NK-92 (cell line): ENCODE measurements at regions not wholly inside any gene's neighbourhood (a gene's known extent, or its start where the extent isn't known, plus 50 kb on each side); places are given as distances from the start of the nearest gene placed in this dataset.
"Not testable (repeated sequence)": the region's sequence is repeated elsewhere in the genome, so short reads cannot be mapped to it uniquely, and the experiment has no call there.

Source experiments
- DNase-seq: peaks from one replicate; lab custom pipeline; 2025; ENCODE audit not compliant: unreplicated experiment; lab: John Stamatoyannopoulos, UW

GRCh38 chr4:152197211-152197610, 338.7 kb downstream of the FBXW7 start:
- no peak for DNase-seq

DNA sequence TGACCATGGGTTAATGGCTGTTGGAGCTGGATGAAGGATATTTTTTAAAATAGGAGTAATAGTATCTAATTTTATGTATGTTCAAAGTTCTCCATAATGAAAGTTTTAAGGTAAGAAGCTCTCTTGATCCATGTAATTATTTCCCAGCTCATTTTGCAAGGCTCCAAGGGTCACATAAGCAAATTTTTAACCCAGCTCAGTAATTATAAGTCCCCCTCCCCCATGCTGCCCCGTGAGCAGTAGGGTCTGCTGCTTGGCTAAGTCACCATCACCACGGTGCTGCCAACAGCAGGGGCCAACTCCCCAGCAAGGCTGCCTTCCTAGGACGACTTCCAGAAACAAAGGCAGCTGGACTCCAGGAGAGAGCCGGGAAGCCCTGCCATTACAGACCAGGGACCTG, 340.0 kb downstream of the FBXW7 start:
- no peak for DNase-seq

DNA sequence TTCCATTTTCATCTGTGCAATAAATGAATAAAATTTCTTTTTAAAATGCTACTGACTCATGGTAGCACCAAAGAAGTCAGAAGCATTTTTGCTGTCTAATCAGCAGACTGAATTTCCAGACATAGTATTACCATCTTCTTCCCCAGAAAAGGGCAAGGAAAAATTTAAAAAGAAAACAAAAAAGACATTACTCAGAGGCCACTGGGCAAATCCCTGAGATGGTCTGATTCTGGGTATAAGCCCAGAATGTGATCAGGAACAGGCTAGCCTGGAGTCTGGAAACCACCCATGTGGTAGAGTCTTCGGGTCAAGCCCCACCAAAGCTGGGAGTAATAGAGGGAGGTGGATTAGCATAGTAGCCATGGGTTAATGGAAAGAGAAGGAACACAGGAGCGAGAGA, 342.8 kb downstream of the FBXW7 start:
- no peak for DNase-seq

DNA sequence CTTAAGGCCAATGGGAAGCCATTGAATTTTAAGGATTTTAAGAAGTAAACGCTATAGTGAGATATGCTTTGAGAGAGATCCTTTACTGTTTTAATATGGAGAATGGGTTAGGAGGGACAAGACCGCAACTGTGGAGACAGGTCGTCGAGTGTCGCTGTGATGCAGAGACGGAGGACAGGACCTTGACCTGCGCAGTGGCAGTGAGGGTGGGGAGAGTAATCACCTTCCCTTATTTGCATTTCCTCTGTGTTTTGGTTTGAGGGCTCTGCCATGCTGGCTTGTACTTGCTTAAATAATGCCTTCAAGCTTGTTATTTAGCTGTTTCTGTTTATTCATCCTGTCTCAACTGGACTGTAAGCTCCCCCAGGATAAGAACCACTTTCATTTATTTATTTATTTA, 345.0 kb downstream of the FBXW7 start:
- DNase-seq, result no peak

GRCh38 chr4:152189451-152190179, 346.3 kb downstream of the FBXW7 start:
- DNase-seq, result no peak

DNA sequence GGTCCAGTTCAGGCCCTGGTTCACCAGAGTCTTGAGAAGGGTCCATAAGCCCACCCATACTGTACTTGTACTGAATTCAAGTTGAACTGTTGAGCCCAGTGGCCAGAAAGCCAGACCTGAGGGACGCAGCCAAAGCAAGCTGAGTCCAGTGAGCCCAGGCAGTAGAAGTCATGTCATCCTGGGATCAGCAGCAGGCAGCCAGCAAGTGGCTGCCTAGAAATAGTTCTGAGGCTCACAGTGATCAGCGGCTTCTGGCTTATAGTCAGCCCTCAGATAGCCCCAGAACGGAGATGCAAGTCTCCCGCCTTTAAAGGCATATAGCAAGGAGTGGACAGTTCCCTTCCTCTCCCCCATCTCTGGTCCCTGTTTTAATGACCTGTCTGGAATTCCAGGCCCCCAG, 347.1 kb downstream of the FBXW7 start:
- DNase-seq, result no peak

- DNase-seq, result no peak
These were observed 348.2 kb downstream of the FBXW7 start for GRCh38 chr4:152187693-152188092.

- no peak for DNase-seq
These were observed 349.9 kb downstream of the FBXW7 start for GRCh38 chr4:152185786-152186550.

GRCh38 chr4:152181150-152181549, 354.7 kb downstream of the FBXW7 start:
- no peak for DNase-seq

- DNase-seq, result no peak
These were observed 355.5 kb downstream of the FBXW7 start for GRCh38 chr4:152180369-152180768.

GRCh38 chr4:152177538-152177937, 358.4 kb downstream of the FBXW7 start:
- DNase-seq, result not testable (repeated sequence)

DNA sequence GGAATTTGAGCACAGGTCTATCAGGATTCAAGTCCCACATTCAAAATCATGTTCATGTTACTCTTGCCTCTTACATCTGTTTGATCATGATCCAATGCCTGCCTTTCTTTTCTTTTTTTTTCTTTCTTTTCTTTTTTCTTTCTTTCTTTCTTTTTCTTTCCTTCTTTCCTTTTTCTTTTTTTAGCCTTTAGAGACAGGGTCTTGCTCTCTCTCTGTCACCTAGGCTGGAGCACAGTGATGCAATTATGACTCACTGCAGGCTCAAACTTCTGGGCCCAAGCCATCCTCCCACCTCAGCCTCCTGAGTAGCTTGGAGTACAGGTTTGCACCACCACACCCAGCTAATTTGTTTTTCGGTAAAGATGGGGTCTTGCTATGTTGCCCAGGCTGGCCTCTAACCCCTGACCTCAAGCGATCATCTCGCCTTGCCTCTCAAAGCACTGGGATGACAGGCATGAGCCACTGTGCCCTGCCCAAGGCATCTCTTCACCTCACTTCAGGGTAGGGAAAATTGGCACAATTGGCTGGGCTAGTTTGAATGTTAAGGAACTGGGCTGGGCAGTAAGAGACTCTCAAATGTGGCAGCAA, 359.2 kb downstream of the FBXW7 start:
- DNase-seq, result no peak

DNA sequence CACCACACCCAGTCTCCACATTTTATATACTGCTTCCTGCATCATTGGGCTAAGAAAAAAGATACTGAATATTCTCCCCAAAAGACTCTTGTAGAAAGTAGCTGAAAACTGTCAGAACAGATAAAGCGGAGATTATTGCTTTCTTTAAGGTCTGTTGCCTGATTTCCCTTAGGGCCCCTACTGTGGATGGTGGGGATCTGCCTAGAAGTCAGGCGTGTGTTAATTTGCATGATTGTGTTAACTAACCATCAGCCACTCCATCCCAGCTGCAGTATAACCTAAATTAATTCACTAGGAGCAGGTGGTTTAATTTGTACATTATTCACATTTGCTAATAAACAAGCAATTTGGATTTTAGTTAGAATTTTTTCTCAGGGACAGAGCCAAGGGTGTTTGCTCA, 360.3 kb downstream of the FBXW7 start:
- no peak for DNase-seq

DNA sequence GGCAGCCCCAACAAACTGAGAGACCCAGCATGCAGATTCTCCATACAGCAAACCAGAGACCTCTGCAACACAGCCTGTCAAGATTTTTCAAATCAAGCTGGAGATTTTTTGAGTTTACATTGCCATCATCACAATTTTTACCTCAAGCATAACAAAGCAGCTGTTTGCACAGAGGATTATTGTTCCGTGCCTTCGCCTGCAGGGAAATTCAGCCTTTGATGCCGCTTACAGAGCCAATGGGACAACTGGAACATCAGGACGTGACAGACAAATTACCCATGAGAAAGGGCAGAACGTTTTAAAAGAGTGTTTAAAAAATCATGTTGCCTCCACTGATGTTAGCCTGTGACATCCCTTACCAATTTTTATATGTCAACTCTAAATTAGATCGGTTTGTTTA, 363.7 kb downstream of the FBXW7 start:
- no peak for DNase-seq

- no peak for DNase-seq
These were observed 364.3 kb downstream of the FBXW7 start for GRCh38 chr4:152171556-152171955.

GRCh38 chr4:152169683-152170082, 366.2 kb downstream of the FBXW7 start:
- DNase-seq, result no peak

DNA sequence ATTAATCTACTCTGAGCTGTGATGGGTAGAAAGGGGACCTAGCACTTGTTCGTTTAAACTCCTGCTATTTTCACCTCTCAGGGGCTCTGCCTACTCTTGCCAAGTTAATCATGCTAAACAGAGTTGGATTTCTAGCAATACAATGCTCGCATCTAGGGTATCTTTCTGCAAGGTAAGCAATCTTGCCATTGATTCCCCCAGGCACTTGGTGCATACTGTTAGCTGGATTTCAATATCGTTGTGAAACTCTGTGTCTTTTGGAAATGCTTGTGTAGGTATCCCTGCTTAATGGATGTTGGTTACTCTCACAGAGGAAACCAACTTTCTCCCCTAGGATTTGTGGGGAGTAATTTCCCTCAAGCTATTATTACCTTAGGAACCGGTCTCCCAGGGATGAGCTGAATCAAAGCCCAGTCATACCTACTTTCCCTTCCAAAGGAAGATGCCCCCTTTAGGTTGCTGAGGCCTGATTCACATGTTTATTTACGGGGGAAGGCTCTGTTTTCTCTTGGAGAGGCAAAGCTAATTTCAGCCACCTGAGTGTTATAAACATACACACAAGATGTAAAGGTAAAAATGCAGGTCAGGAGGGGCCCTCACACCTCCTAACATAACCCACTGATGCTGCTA, 366.8 kb downstream of the FBXW7 start:
- DNase-seq, result no peak

DNA sequence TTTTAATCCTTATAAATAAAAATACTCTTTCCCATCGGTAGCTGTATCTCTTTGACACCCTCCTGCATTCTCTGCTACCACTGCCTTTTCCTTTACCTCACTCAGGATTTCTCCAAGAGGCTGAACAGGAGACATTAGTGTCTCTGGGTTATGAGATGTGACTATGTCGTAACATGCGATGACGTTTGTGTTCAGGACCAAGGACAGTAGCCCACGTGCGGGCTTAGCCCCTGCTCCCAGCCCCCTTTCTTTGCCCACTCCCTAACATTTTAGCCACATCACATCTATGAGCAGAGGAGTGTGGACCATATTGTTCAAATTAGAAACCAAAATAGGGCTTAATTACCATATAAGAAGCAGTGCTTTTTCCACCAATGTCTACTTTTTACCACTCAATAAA, 369.3 kb downstream of the FBXW7 start:
- no peak for DNase-seq

DNA sequence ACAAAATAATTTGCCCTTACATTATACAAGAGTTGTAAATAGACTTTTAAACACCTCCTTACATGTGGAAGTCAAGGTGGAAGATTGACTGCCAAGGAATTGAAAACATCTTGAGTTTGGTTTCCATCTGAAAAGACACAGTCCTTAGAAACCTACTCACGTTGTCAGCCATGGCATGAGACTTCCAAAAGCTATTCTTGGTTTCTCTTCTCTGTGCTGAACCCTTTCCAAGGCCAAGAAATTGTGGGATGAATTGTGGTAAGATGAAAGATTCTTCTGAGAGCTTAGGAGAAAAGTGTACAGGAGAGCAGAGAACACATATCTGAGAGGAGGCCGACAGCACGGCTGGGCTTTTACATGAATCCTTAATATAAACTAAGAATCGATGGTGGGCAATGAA, 370.0 kb downstream of the FBXW7 start:
- no peak for DNase-seq

DNA sequence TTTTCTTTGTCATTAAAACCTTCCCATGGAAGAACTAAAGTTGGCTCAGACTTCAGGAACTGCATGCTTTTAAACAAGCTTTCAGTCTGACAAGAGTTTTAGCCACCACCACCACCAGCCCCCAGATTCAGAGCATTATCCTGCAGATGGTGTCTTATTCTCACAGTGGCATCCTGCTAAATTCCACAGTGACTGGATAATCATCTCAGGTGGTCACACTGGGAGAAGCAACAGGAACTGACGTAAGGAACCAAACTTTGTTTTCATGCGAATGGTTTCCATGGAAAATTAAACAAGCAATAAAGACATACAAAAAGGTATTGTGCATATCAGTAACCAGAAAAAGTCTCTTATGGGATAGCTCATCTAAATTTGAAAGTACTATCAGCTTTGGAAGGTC, 370.7 kb downstream of the FBXW7 start:
- DNase-seq, result no peak

DNA sequence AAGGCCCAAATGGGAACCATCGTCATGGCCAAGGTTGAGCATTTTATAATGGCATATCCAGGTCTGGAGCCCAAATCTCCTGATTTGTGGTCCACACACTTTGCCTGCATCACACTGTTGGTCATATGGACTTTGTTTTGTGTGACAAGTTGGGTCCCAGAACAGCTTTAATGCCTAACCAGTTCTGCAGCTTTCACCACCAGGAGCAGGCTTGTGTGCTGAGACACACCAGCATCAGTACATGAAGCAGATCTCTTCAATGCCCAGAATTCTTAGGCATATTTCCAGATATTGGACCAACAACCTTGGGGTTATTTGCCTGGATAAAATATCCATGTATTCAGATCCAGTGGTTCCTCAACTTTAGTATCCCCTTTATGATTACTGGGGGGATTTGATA, 371.3 kb downstream of the FBXW7 start:
- no peak for DNase-seq

DNA sequence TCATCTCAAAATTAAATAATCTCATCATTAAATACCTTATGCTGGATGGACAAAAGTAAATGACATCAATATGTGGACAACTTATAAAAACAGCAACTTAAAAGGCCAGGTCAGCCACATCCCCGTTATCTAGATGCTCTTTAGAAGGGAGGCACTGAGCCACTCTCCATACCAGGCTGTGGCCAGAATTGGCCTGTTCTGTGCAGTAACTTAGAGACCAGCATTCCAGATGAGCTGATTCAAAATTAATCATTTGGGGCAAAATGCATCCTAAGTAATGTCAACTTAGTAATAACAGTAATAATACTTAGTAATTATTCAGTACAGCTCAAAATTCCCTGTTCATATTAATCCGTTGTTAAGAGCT, 373.6 kb downstream of the FBXW7 start:
- no peak for DNase-seq
